ENCODE measurements at regions not wholly inside any gene's neighbourhood (a gene's known extent, or its start where the extent isn't known, plus 50 kb on each side); places are given as distances from the start of the nearest gene placed in this dataset.
"Not testable (repeated sequence)": the region's sequence is repeated elsewhere in the genome, so short reads cannot be mapped to it uniquely, and the experiment has no call there.

DNA sequence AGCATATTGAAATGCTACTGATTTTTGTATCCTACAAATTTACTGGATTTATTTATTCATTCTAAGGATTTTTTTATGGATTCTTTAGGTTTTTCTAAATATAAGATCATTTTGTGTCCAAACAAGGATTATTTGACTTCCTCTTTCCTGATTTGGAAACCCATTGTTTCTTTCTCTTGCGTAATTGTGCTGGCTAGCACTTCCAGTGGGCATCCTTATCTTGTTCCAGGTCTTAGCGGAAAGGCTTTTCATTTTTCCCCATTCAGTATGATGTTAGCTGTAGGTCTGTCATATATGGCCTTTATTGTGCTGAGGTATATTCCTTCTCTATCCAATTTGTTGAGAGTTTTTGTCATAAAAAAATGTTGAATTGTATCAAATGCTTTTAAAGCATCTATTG, 57.2 kb upstream of the RHOJ start:
- H3K4me3 ChIP-seq (ENCODE audit: low read depth, low read length), result no peak overlapping the region
- DNase-seq (ENCODE audit: low read depth), result no peak
- no peak for TF ChIP-seq POLR2A (IDR thresholded peaks at IDR 0.05; ENCODE audit: extremely low read depth, insufficient read length)
- TF ChIP-seq, protein P1, sequence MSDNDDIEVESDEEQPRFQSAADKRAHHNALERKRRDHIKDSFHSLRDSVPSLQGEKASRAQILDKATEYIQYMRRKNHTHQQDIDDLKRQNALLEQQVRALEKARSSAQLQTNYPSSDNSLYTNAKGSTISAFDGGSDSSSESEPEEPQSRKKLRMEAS (IDR thresholded peaks at IDR 0.05; ENCODE audit: low read depth, low read length), result no peak
- no peak for TF ChIP-seq MYC (IDR thresholded peaks at IDR 0.05; ENCODE audit: low read depth, low read length)
- TF ChIP-seq, protein P2, sequence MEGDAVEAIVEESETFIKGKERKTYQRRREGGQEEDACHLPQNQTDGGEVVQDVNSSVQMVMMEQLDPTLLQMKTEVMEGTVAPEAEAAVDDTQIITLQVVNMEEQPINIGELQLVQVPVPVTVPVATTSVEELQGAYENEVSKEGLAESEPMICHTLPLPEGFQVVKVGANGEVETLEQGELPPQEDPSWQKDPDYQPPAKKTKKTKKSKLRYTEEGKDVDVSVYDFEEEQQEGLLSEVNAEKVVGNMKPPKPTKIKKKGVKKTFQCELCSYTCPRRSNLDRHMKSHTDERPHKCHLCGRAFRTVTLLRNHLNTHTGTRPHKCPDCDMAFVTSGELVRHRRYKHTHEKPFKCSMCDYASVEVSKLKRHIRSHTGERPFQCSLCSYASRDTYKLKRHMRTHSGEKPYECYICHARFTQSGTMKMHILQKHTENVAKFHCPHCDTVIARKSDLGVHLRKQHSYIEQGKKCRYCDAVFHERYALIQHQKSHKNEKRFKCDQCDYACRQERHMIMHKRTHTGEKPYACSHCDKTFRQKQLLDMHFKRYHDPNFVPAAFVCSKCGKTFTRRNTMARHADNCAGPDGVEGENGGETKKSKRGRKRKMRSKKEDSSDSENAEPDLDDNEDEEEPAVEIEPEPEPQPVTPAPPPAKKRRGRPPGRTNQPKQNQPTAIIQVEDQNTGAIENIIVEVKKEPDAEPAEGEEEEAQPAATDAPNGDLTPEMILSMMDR (IDR thresholded peaks at IDR 0.05; ENCODE audit: low read depth, low read length), result no peak

DNA sequence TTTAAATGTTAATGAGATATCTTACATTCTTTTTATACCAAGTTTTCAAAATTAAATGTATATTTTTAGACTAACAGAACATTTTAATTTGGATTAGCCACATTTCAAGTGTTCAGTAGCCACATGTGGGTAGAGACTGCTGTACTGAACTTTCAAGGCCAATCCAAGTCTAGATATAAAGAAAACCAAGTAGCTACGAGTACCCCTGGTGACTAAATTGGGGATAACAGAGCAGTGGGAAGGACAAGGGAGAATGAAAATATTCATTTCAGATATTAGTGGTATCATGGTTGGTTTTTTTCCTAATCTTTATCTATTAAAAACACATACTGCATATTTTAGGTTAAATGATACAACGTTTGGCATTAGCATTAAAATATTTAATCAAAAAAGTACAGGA, 69.4 kb upstream of the RHOJ start:
- DNase-seq (ENCODE audit: low read depth), result peak; percentile 12
- no peak for TF ChIP-seq POLR2A (IDR thresholded peaks at IDR 0.05; ENCODE audit: extremely low read depth, insufficient read length)
- TF ChIP-seq, protein P2 (IDR thresholded peaks at IDR 0.05; ENCODE audit: low read depth, low read length), result peak; percentile 17
- H3K4me3 ChIP-seq (ENCODE audit: low read depth, low read length), result no peak overlapping the region

DNA sequence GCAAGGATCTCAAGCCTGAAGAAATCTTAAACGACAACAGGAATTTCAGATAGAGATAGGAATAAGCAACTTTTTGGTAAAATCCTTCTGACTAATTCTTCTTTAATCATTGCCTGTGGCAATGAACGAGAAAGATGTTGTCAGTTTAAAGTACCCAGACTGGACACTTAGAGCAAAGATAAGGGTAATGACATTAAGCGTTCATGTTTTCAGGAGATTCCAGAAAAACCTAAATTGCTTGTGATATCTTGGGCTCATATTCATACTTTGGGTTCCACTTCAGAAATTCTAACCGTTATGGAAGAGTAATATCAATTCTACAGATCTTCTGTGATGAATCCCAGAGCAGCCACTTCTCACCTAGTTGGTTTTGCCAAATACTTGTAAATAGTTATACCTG, 73.7 kb upstream of the RHOJ start:
- TF ChIP-seq MYC (IDR thresholded peaks at IDR 0.05; ENCODE audit: low read depth, low read length), result no peak
- TF ChIP-seq POLR2A (IDR thresholded peaks at IDR 0.05; ENCODE audit: extremely low read depth, insufficient read length), result no peak
- TF ChIP-seq, protein P2 (IDR thresholded peaks at IDR 0.05; ENCODE audit: low read depth, low read length), result no peak
- TF ChIP-seq, protein P1 (IDR thresholded peaks at IDR 0.05; ENCODE audit: low read depth, low read length), result no peak

DNA sequence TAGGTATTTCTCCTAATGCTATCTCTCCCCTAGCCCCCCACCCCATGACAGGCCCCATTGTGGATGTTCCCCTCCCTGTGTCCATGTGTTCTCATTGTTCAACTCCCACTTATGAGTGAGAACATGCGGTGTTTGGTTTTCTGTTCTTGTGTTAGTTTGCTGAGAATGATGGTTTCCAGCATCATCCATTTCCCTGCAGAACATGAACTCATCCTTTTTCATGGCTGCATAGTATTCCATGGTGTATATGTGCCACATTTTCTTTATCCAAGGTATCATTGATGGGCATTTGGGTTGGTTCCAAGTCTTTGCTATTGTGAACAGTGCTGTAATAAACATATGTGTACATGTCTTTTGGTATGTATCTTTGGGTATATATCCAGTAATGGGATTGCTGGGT, 61.2 kb upstream of the KCNH5 start:
- H3K4me3 ChIP-seq (ENCODE audit: low read depth, low read length); DNase-seq (ENCODE audit: low read depth): not testable (repeated sequence)

More for the DNA sequence above, 73.7 kb upstream of the RHOJ start:
- no peak for DNase-seq (ENCODE audit: low read depth)
- no peak overlapping the region for H3K4me3 ChIP-seq (ENCODE audit: low read depth, low read length)

DNA sequence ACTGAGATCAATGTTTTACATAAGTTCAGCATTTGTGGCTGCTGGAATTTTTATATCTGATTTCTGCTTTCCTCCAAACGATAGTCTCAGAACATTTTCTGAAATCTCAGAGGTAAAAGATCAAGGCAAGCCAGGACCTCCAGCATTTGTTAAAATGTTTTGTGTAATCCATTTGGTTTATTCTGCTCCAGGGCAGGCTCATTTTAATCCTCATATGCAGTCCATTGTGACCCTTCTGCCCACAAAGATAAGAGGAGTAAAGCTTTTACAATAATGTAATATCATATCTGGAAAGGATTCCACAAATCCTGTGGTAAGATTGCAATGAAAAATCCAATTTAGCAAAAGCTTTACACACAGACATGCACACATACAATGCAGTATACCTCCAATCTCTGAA, 55.3 kb upstream of the KCNH5 start:
- no peak overlapping the region for H3K4me3 ChIP-seq (ENCODE audit: low read depth, low read length)
- TF ChIP-seq, protein P1 (IDR thresholded peaks at IDR 0.05; ENCODE audit: low read depth, low read length), result no peak
- no peak for TF ChIP-seq POLR2A (IDR thresholded peaks at IDR 0.05; ENCODE audit: extremely low read depth, insufficient read length)
- TF ChIP-seq MYC (IDR thresholded peaks at IDR 0.05; ENCODE audit: low read depth, low read length), result no peak
- TF ChIP-seq, protein P2 (IDR thresholded peaks at IDR 0.05; ENCODE audit: low read depth, low read length), result no peak
- DNase-seq (ENCODE audit: low read depth), result no peak

DNA sequence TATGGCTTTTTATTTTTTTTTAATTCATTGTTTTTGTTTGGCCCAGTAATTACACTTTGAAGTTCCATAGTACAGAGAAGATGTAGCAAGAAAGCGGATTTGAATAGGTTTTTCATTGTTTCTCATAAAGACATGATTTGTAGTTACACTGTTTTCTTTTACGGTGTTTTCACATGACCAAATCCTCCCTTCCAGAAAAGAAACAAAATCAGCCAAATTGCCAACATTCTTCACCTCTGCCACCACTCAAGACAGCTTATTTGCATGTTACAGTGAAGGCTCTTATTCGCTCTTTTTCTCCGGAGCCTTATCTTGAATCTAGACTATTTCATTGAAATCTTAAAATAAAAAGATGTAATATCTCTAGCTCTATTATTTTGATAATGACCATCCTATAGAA, 50.9 kb upstream of the KCNH5 start:
- no peak overlapping the region for H3K4me3 ChIP-seq (ENCODE audit: low read depth, low read length)
- TF ChIP-seq POLR2A (IDR thresholded peaks at IDR 0.05; ENCODE audit: extremely low read depth, insufficient read length), result no peak
- TF ChIP-seq MYC (IDR thresholded peaks at IDR 0.05; ENCODE audit: low read depth, low read length), result no peak
- TF ChIP-seq, protein P2 (IDR thresholded peaks at IDR 0.05; ENCODE audit: low read depth, low read length), result no peak
- TF ChIP-seq, protein P1 (IDR thresholded peaks at IDR 0.05; ENCODE audit: low read depth, low read length), result no peak
- no peak for DNase-seq (ENCODE audit: low read depth)
